Prostate gland (tissue), 2 donors: ENCODE measurements at regions not wholly inside any gene's neighbourhood (a gene's known extent, or its start where the extent isn't known, plus 50 kb on each side); places are given as distances from the start of the nearest gene placed in this dataset.

Experiments used
- CTCF ChIP-seq, 4 experiments: fragments of 200-600 bp in 2 of 4; fragments of 450-650 bp in 2 of 4; sonication (generic) in 2 of 4; IDR thresholded peaks; 1 replicate in 3 of 4; 2 replicates in 1 of 4; pipeline ENCODE4 v1.5.1; 2016 to 2019; ENCODE audit warnings: antibody characterized with exemption in 4 of 4, mild to moderate bottlenecking in 2 of 4, moderate library complexity in 2 of 4
- POLR2A ChIP-seq: fragments of 450-650 bp; IDR thresholded peaks from one replicate; pipeline ENCODE4 v1.6.1; 2016; ENCODE audit warnings: antibody characterized with exemption, mild to moderate bottlenecking
- POLR2AphosphoS5 ChIP-seq: sonication (generic); formaldehyde crosslinking; IDR thresholded peaks from one replicate; pipeline ENCODE4 v1.6.1; 2017; ENCODE audit warnings: antibody characterized with exemption

DNA sequence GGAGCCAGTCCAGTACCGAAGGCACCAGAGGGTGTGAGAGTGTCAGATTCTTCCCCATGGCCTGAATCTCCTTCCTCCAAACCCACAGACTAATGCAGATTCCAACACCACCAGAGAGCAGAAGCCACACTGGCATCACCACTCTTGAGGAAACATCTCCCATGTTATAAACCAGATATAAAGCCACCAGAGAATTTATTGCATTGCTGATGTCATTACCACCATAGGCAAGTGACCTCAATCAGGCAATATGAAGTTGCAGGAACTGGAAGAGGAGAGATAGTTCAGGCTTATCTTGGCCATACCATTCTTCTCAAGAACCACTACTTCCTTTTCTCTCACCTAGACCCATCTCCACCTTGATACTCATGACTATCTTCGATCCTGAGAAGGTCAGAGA is 653.4 kb downstream of the TMEM121 start:
- TF ChIP-seq CTCF (IDR thresholded peaks at IDR 0.05) (no peak), POLR2A (no peak), POLR2AphosphoS5 (no peak)
